ENCODE measurements at regions not wholly inside any gene's neighbourhood (a gene's known extent, or its start where the extent isn't known, plus 50 kb on each side); places are given as distances from the start of the nearest gene placed in this dataset.

- no peak overlapping the region for H3K27ac ChIP-seq (ENCODE audit: insufficient read depth, low read depth, low read length)
- BruUV-seq (replicated peaks): no TSS peak
- no peak overlapping the region for H3K4me2 ChIP-seq (ENCODE audit: insufficient read depth, low read length)
- FAIRE-seq (no peak), DNase-seq (ENCODE audit: low read depth, low spot score) (peak; percentile 9)
- no peak overlapping the region for H2AFZ ChIP-seq (ENCODE audit: low read depth, low read length)
- CTCF ChIA-PET: interaction anchor here (0.8 to 1.6 kb wide), 5 partner anchors 11 to 207 kb away, joined by 3 to 9 read pairs (median 4); no protein-coding TSS in a partner anchor
- H3K4me1 ChIP-seq (ENCODE audit: control insufficient read depth, extremely low read depth, insufficient read depth, low read length): peaks cover 7% of the 10 kb centered on the region
- POLR2A ChIA-PET: interaction anchor here (0.5 kb wide), 1 partner anchor 122 kb away, joined by 3 read pairs; no protein-coding TSS in a partner anchor
- intact Hi-C loops (cut with micrococcal nuclease): loop anchor here (10.0 kb wide), 1 partner anchor 1121 kb away; the partner anchor contains the start of gene NPAS3
- H3K27me3 ChIP-seq (ENCODE audit: control insufficient read depth in 2 of 2, insufficient read depth in 2 of 2, low read length in 2 of 2): no peaks in the 10 kb centered on the region
- dilution Hi-C loops (cut with MboI; ENCODE audit: extremely low pct_ligation_motif_present, low sequenced_read_pairs): no loop called here
- H4K20me1 ChIP-seq (replicated peaks; ENCODE audit: control insufficient read depth, extremely low read depth, insufficient read depth, low read length): no peaks in the 10 kb centered on the region
- H3K4me3 ChIP-seq (replicated peaks in 1 of 3; ENCODE audit: insufficient read depth in 1 of 3, low read depth in 1 of 3, low read length in 3 of 3): no peak overlapping the region
- no peaks in the 10 kb centered on the region for H3K9me1 ChIP-seq (replicated peaks; ENCODE audit: control insufficient read depth, extremely low read depth, insufficient read depth, low read length)
- H3K79me2 ChIP-seq (ENCODE audit: control insufficient read depth, insufficient read depth, low read length): no peaks in the 10 kb centered on the region
- no peaks in the 10 kb centered on the region for H3K9me3 ChIP-seq (replicated peaks; ENCODE audit: control insufficient read depth, insufficient read depth, low read length)
- TF ChIP-seq GATA2 (IDR thresholded peaks at IDR 0.05; ENCODE audit: insufficient read depth, insufficient read length, low read depth, low read length) (no peak), CTCF (IDR thresholded peaks at IDR 0.05; ENCODE audit: extremely low read depth in 1 of 2, insufficient read depth in 1 of 2, low read depth in 1 of 2, low read length in 2 of 2) (no peak), MYC (IDR thresholded peaks at IDR 0.05; ENCODE audit: low read depth, low read length) (no peak), JUN (IDR thresholded peaks at IDR 0.05; ENCODE audit: borderline replicate concordance, insufficient read depth, insufficient read length, low read depth) (no peak), POLR2AphosphoS5 (IDR thresholded peaks at IDR 0.05; ENCODE audit: insufficient read depth, low read depth, low read length) (no peak), EZH2 (IDR thresholded peaks at IDR 0.05; ENCODE audit: borderline replicate concordance, low read depth, low read length, severe bottlenecking) (no peak), FOS (IDR thresholded peaks at IDR 0.05; ENCODE audit: borderline replicate concordance, insufficient read depth, low read length) (no peak), POLR2A (IDR thresholded peaks at IDR 0.05; ENCODE audit: low read depth, low read length) (no peak), MAX (IDR thresholded peaks at IDR 0.05; ENCODE audit: insufficient read depth, insufficient read length) (no peak)
- H3K36me3 ChIP-seq (ENCODE audit: control insufficient read depth in 2 of 2, extremely low read depth in 1 of 2, insufficient read depth in 2 of 2, low read length in 2 of 2): no peaks in the 10 kb centered on the region
- H3K9ac ChIP-seq (replicated peaks; ENCODE audit: extremely low read depth, insufficient read depth, low read length): no peak overlapping the region
Measured at GRCh38 chr14:34055157-34055950, 104.5 kb upstream of the EGLN3 start.

Measured in endothelial cell of umbilical vein (primary cell).